ENCODE measurements at regions not wholly inside any gene's neighbourhood (a gene's known extent, or its start where the extent isn't known, plus 50 kb on each side); places are given as distances from the start of the nearest gene placed in this dataset.

DNA sequence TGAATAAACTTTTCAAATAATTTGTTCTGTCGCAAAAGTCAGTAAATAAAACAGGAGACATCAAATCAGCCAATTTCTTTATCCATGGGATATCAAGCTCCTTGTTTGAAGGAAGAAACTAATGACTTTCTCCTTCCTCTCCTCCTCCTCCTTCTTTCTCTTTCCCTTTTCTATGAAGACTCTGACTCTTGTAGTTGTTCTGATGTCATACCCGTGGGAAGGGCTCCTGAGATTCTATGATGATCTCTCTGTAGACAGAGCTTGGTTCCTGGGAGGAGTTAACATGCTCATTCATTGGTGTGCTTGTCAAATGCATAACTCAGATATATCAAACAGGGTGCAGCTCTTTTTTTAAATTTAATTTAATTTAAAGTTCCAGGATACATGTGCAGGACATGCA lies 118.7 kb upstream of the KCTD1 start:
- no peaks in the 10 kb centered on the region for H3K36me3 ChIP-seq (ENCODE audit: control insufficient read depth in 2 of 2, extremely low read depth in 1 of 2, insufficient read depth in 2 of 2, low read length in 2 of 2)
- dilution Hi-C loops (cut with MboI; ENCODE audit: extremely low pct_ligation_motif_present, low sequenced_read_pairs): no loop called here
- intact Hi-C loops (cut with micrococcal nuclease): no loop called here
- H3K9ac ChIP-seq (replicated peaks; ENCODE audit: extremely low read depth, insufficient read depth, low read length): no peak overlapping the region
- TF ChIP-seq JUN (IDR thresholded peaks at IDR 0.05; ENCODE audit: borderline replicate concordance, insufficient read depth, insufficient read length, low read depth): no peak
- TF ChIP-seq EZH2 (IDR thresholded peaks at IDR 0.05; ENCODE audit: borderline replicate concordance, low read depth, low read length, severe bottlenecking): no peak
- TF ChIP-seq FOS (IDR thresholded peaks at IDR 0.05; ENCODE audit: borderline replicate concordance, insufficient read depth, low read length): no peak
- no peak for TF ChIP-seq POLR2A (IDR thresholded peaks at IDR 0.05; ENCODE audit: low read depth, low read length)
- TF ChIP-seq, protein P1, sequence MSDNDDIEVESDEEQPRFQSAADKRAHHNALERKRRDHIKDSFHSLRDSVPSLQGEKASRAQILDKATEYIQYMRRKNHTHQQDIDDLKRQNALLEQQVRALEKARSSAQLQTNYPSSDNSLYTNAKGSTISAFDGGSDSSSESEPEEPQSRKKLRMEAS (IDR thresholded peaks at IDR 0.05; ENCODE audit: insufficient read depth, insufficient read length): no peak
- TF ChIP-seq POLR2AphosphoS5 (IDR thresholded peaks at IDR 0.05; ENCODE audit: insufficient read depth, low read depth, low read length): no peak
- TF ChIP-seq MYC (IDR thresholded peaks at IDR 0.05; ENCODE audit: low read depth, low read length): no peak
- no peak overlapping the region for H3K4me2 ChIP-seq (ENCODE audit: insufficient read depth, low read length)
- no peaks in the 10 kb centered on the region for H3K4me1 ChIP-seq (ENCODE audit: control insufficient read depth, extremely low read depth, insufficient read depth, low read length)
- no peak overlapping the region for H2AFZ ChIP-seq (ENCODE audit: low read depth, low read length)
- peaks cover 4 to 7% of the 10 kb centered on the region in 2 experiments for H3K27me3 ChIP-seq (ENCODE audit: control insufficient read depth in 2 of 2, insufficient read depth in 2 of 2, low read length in 2 of 2)
- no peak overlapping the region for H3K27ac ChIP-seq (ENCODE audit: insufficient read depth, low read depth, low read length)
- FAIRE-seq (no peak), DNase-seq (ENCODE audit: low read depth, low spot score) (no peak)
- ChIA-PET POLR2A (no interaction called here), CTCF (no interaction called here)
- H3K4me3 ChIP-seq (replicated peaks in 1 of 3; ENCODE audit: insufficient read depth in 1 of 3, low read depth in 1 of 3, low read length in 3 of 3): no peak overlapping the region
- no TSS peak for BruUV-seq (replicated peaks)
- no peaks in the 10 kb centered on the region for H3K9me1 ChIP-seq (replicated peaks; ENCODE audit: control insufficient read depth, extremely low read depth, insufficient read depth, low read length)
- H3K9me3 ChIP-seq (replicated peaks; ENCODE audit: control insufficient read depth, insufficient read depth, low read length): no peaks in the 10 kb centered on the region
- H4K20me1 ChIP-seq (replicated peaks; ENCODE audit: control insufficient read depth, extremely low read depth, insufficient read depth, low read length): no peaks in the 10 kb centered on the region
- no peaks in the 10 kb centered on the region for H3K79me2 ChIP-seq (ENCODE audit: control insufficient read depth, insufficient read depth, low read length)

- H3K36me3 ChIP-seq (ENCODE audit: control insufficient read depth in 2 of 2, extremely low read depth in 1 of 2, insufficient read depth in 2 of 2, low read length in 2 of 2): no peaks in the 10 kb centered on the region
- H3K4me1 ChIP-seq (ENCODE audit: control insufficient read depth, extremely low read depth, insufficient read depth, low read length): no peaks in the 10 kb centered on the region
- no peak overlapping the region for H3K9ac ChIP-seq (replicated peaks; ENCODE audit: extremely low read depth, insufficient read depth, low read length)
- no peaks in the 10 kb centered on the region for H3K79me2 ChIP-seq (ENCODE audit: control insufficient read depth, insufficient read depth, low read length)
- ChIA-PET CTCF (interaction anchor here (0.9 to 1.1 kb wide), 2 partner anchors 42 to 354 kb away, joined by 3 read pairs; no protein-coding TSS in a partner anchor), POLR2A (no interaction called here)
- no peaks in the 10 kb centered on the region for H3K9me3 ChIP-seq (replicated peaks; ENCODE audit: control insufficient read depth, insufficient read depth, low read length)
- no peak overlapping the region for H3K27ac ChIP-seq (ENCODE audit: insufficient read depth, low read depth, low read length)
- BruUV-seq (replicated peaks): no TSS peak
- no peak for TF ChIP-seq FOS (IDR thresholded peaks at IDR 0.05; ENCODE audit: borderline replicate concordance, insufficient read depth, low read length)
- TF ChIP-seq EZH2 (IDR thresholded peaks at IDR 0.05; ENCODE audit: borderline replicate concordance, low read depth, low read length, severe bottlenecking): no peak
- TF ChIP-seq, protein P2, sequence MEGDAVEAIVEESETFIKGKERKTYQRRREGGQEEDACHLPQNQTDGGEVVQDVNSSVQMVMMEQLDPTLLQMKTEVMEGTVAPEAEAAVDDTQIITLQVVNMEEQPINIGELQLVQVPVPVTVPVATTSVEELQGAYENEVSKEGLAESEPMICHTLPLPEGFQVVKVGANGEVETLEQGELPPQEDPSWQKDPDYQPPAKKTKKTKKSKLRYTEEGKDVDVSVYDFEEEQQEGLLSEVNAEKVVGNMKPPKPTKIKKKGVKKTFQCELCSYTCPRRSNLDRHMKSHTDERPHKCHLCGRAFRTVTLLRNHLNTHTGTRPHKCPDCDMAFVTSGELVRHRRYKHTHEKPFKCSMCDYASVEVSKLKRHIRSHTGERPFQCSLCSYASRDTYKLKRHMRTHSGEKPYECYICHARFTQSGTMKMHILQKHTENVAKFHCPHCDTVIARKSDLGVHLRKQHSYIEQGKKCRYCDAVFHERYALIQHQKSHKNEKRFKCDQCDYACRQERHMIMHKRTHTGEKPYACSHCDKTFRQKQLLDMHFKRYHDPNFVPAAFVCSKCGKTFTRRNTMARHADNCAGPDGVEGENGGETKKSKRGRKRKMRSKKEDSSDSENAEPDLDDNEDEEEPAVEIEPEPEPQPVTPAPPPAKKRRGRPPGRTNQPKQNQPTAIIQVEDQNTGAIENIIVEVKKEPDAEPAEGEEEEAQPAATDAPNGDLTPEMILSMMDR (IDR thresholded peaks at IDR 0.05; ENCODE audit: extremely low read depth in 1 of 2, insufficient read depth in 1 of 2, low read depth in 1 of 2, low read length in 2 of 2): no peak
- no peak for TF ChIP-seq POLR2A (IDR thresholded peaks at IDR 0.05; ENCODE audit: low read depth, low read length)
- TF ChIP-seq, protein P1 (IDR thresholded peaks at IDR 0.05; ENCODE audit: insufficient read depth, insufficient read length): no peak
- TF ChIP-seq POLR2AphosphoS5 (IDR thresholded peaks at IDR 0.05; ENCODE audit: insufficient read depth, low read depth, low read length): no peak
- no peak for TF ChIP-seq JUN (IDR thresholded peaks at IDR 0.05; ENCODE audit: borderline replicate concordance, insufficient read depth, insufficient read length, low read depth)
- no peak for TF ChIP-seq MYC (IDR thresholded peaks at IDR 0.05; ENCODE audit: low read depth, low read length)
- no peak for TF ChIP-seq GATA2 (IDR thresholded peaks at IDR 0.05; ENCODE audit: insufficient read depth, insufficient read length, low read depth, low read length)
- peaks cover 22 to 34% of the 10 kb centered on the region in 2 experiments for H3K27me3 ChIP-seq (ENCODE audit: control insufficient read depth in 2 of 2, insufficient read depth in 2 of 2, low read length in 2 of 2)
- dilution Hi-C loops (cut with MboI; ENCODE audit: extremely low pct_ligation_motif_present, low sequenced_read_pairs): no loop called here
- H4K20me1 ChIP-seq (replicated peaks; ENCODE audit: control insufficient read depth, extremely low read depth, insufficient read depth, low read length): no peaks in the 10 kb centered on the region
- no peaks in the 10 kb centered on the region for H3K9me1 ChIP-seq (replicated peaks; ENCODE audit: control insufficient read depth, extremely low read depth, insufficient read depth, low read length)
- H3K4me3 ChIP-seq (replicated peaks in 1 of 3; ENCODE audit: insufficient read depth in 1 of 3, low read depth in 1 of 3, low read length in 3 of 3): no peak overlapping the region
- no peak overlapping the region for H2AFZ ChIP-seq (ENCODE audit: low read depth, low read length)
- no peak for FAIRE-seq
- no peak for DNase-seq (ENCODE audit: low read depth, low spot score)
- intact Hi-C loops (cut with micrococcal nuclease): no loop called here
- H3K4me2 ChIP-seq (ENCODE audit: insufficient read depth, low read length): no peak overlapping the region
Observed at GRCh38 chr18:26662996-26663395, 114.6 kb upstream of the KCTD1 start.

All from endothelial cell of umbilical vein (primary cell).